ENCODE measurements at regions not wholly inside any gene's neighbourhood (a gene's known extent, or its start where the extent isn't known, plus 50 kb on each side); places are given as distances from the start of the nearest gene placed in this dataset.

DNA sequence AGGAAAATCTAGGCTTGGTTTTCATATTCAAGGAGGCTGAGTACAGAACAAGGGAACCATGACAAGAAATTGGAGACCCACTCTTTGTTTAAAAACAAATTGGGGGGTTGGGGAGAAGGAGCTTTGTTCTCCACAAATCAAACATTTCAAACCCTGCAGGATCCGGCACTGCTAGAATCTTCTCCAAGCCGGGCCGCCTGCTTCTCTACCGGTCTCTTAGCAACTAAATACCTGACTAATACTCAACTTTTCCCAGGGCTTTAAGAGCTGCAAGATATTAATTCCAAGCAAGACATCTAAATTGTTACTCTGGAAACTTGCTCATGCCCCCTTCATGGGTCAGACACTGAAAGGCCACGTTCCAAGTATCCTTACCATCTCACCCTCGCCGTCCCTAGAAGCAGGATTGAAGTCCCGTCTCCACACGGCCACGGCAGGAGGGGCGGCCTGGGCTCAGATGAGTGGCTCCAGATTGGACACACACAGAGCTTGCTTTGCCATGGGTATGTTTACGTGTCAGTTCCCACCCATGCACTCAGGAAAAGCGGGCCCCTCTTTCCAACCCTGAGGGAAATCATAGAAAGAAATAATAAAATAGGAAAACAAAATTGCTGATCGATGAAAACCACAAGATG is 126.4 kb upstream of the CDH4 start:
- TF ChIP-seq, protein P1, sequence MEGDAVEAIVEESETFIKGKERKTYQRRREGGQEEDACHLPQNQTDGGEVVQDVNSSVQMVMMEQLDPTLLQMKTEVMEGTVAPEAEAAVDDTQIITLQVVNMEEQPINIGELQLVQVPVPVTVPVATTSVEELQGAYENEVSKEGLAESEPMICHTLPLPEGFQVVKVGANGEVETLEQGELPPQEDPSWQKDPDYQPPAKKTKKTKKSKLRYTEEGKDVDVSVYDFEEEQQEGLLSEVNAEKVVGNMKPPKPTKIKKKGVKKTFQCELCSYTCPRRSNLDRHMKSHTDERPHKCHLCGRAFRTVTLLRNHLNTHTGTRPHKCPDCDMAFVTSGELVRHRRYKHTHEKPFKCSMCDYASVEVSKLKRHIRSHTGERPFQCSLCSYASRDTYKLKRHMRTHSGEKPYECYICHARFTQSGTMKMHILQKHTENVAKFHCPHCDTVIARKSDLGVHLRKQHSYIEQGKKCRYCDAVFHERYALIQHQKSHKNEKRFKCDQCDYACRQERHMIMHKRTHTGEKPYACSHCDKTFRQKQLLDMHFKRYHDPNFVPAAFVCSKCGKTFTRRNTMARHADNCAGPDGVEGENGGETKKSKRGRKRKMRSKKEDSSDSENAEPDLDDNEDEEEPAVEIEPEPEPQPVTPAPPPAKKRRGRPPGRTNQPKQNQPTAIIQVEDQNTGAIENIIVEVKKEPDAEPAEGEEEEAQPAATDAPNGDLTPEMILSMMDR (IDR thresholded peaks at IDR 0.05) = no peak
- TF ChIP-seq EP300 (IDR thresholded peaks at IDR 0.05) (no peak), POLR2A (IDR thresholded peaks at IDR 0.05) (no peak)
